HG02610 (cell line): ENCODE measurements at regions not wholly inside any gene's neighbourhood (a gene's known extent, or its start where the extent isn't known, plus 50 kb on each side); places are given as distances from the start of the nearest gene placed in this dataset.
"Not testable (repeated sequence)": the region's sequence is repeated elsewhere in the genome, so short reads cannot be mapped to it uniquely, and the experiment has no call there.

ENCODE experiments used
- ATAC-seq: cut with Tn5 transposase; IDR thresholded peaks from one replicate; pipeline ENCODE4 v1.9.1; 2021; ENCODE audit warnings: mild to moderate bottlenecking, moderate library complexity; ENCODE audit not compliant: unreplicated experiment

- no peak for ATAC-seq
Measured at GRCh38 chr7:8809320-8809719, 375.9 kb downstream of the NXPH1 start.

GRCh38 chr7:8817448-8818036 lies 384.1 kb downstream of the NXPH1 start:
- no peak for ATAC-seq

GRCh38 chr7:8818406-8818805 lies 385.0 kb downstream of the NXPH1 start:
- no peak for ATAC-seq

- ATAC-seq: no peak
Measured at GRCh38 chr7:8822595-8822994, 389.2 kb downstream of the NXPH1 start.

- ATAC-seq: no peak
Measured at GRCh38 chr7:8823486-8823885, 390.1 kb downstream of the NXPH1 start.

- ATAC-seq: no peak
Measured at GRCh38 chr7:8827329-8827728, 393.9 kb downstream of the NXPH1 start.

GRCh38 chr7:8829100-8829499 lies 395.7 kb downstream of the NXPH1 start:
- ATAC-seq: no peak

GRCh38 chr7:8831376-8831775 lies 398.0 kb downstream of the NXPH1 start:
- ATAC-seq: no peak

- ATAC-seq: no peak
Measured at GRCh38 chr7:8833355-8833754, 399.9 kb downstream of the NXPH1 start.

- ATAC-seq: no peak
Measured at GRCh38 chr7:8841171-8841570, 407.8 kb downstream of the NXPH1 start.

- no peak for ATAC-seq
Measured at GRCh38 chr7:8871716-8872115, 438.3 kb downstream of the NXPH1 start.

- ATAC-seq: no peak
Measured at GRCh38 chr7:8881916-8882315, 448.5 kb downstream of the NXPH1 start.

GRCh38 chr7:8885480-8886000 lies 452.1 kb downstream of the NXPH1 start:
- no peak for ATAC-seq

- not testable (repeated sequence) for ATAC-seq
Measured at GRCh38 chr7:8890346-8890745, 456.9 kb downstream of the NXPH1 start.

- no peak for ATAC-seq
Measured at GRCh38 chr7:8893775-8894174, 460.4 kb downstream of the NXPH1 start.

GRCh38 chr7:8906396-8907075 lies 473.1 kb downstream of the NXPH1 start:
- no peak for ATAC-seq

- ATAC-seq: no peak
Measured at GRCh38 chr7:8908889-8909288, 475.5 kb downstream of the NXPH1 start.

GRCh38 chr7:8913682-8914081 lies 480.3 kb downstream of the NXPH1 start:
- ATAC-seq: no peak

GRCh38 chr7:8921807-8922206 lies 488.4 kb downstream of the NXPH1 start:
- ATAC-seq: no peak

GRCh38 chr7:8922726-8923125 lies 489.3 kb downstream of the NXPH1 start:
- ATAC-seq: no peak

- no peak for ATAC-seq
Measured at GRCh38 chr7:8923164-8923806, 489.9 kb downstream of the NXPH1 start.
